MCF 10A (cell line): ENCODE measurements at regions not wholly inside any gene's neighbourhood (a gene's known extent, or its start where the extent isn't known, plus 50 kb on each side); places are given as distances from the start of the nearest gene placed in this dataset.
"Not testable (repeated sequence)": the region's sequence is repeated elsewhere in the genome, so short reads cannot be mapped to it uniquely, and the experiment has no call there.

Source experiments
- BruUV-seq: library from RNA; stranded (reverse); fragments of 400-500 nt; replicated peaks from 2 replicates; lab custom pipeline; 2021; lab: Mats Ljungman, UMichigan
- CTCF ChIA-PET: fragments of 300-600 bp; sonication (Branson Sonifier 250); formaldehyde crosslinking; extraction: SDS; loops from one replicate; lab custom pipeline; 2021; ENCODE audit warnings: antibody characterized with exemption, inconsistent platforms; lab: Yijun Ruan, JAX
- POLR2A ChIA-PET: fragments of 300-600, 350-650 bp; sonication (Branson Sonifier 250); formaldehyde crosslinking; extraction: SDS; loops from one replicate; lab custom pipeline; 2020; ENCODE audit warnings: antibody characterized with exemption, inconsistent platforms; lab: Yijun Ruan, JAX
- DNase-seq: peaks from one replicate; pipeline ENCODE4 v3.0.0-alpha.2; 2018; ENCODE audit not compliant: unreplicated experiment
- H3K27ac Mint-ChIP-seq: one replicate; pipeline ENCODE4 v1.8.0; 2022; ENCODE audit warnings: mild to moderate bottlenecking, low read depth, mixed read lengths; ENCODE audit not compliant: unreplicated experiment
- H3K27me3 Mint-ChIP-seq: one replicate; pipeline ENCODE4 v1.8.0; 2022; ENCODE audit warnings: mixed read lengths; ENCODE audit not compliant: insufficient read depth, unreplicated experiment
- H3K36me3 Mint-ChIP-seq: one replicate; pipeline ENCODE4 v1.8.0; 2022; ENCODE audit warnings: mild to moderate bottlenecking, moderate library complexity, mixed read lengths; ENCODE audit not compliant: insufficient read depth, unreplicated experiment
- H3K4me1 Mint-ChIP-seq: one replicate; pipeline ENCODE4 v1.8.0; 2022; ENCODE audit warnings: mixed read lengths; ENCODE audit not compliant: insufficient read depth, unreplicated experiment
- H3K4me3 Mint-ChIP-seq: one replicate; pipeline ENCODE4 v1.8.0; 2022; ENCODE audit warnings: mild to moderate bottlenecking, moderate library complexity, mixed read lengths; ENCODE audit not compliant: unreplicated experiment
- H3K9me3 Mint-ChIP-seq: one replicate; pipeline ENCODE4 v1.8.0; 2022; ENCODE audit warnings: mixed read lengths; ENCODE audit not compliant: unreplicated experiment
- intact Hi-C: fragments of 100-400 bp; cut with micrococcal nuclease; formaldehyde crosslinking; loops from 2 replicates; pipeline ENCODE4 v1.14.1; 2022
- TF ChIP-seq, protein P1 (sequence below): fragments of 200-600 bp; IDR thresholded peaks from one replicate; pipeline ENCODE4 v1.8.0; 2022; ENCODE audit warnings: antibody characterized with exemption, mild to moderate bottlenecking; ENCODE audit not compliant: unreplicated experiment

DNA sequence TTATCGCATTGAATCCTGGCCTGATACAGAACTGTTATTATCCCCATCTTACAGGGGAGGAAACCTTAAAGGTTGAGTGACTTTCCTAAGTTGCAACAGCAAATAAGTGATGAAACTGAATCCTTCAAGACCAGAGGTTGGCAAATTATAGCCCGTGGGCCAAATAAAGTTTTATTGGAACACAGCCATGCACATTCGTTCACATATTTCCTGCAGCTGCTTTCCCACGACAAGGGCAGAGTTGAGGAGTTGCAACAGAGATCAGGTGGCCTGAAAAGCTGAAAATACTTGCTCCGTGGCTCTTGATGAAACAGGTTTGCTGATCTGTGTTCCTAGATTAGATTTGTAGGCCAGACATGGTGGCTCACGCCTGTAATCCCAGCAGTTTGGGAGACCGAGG, 126.7 kb downstream of the PHETA1 start:
- H3K27ac Mint-ChIP-seq: no peak overlapping the region
- ChIA-PET CTCF (no interaction called here), POLR2A (no interaction called here)
- TF ChIP-seq, protein P1, sequence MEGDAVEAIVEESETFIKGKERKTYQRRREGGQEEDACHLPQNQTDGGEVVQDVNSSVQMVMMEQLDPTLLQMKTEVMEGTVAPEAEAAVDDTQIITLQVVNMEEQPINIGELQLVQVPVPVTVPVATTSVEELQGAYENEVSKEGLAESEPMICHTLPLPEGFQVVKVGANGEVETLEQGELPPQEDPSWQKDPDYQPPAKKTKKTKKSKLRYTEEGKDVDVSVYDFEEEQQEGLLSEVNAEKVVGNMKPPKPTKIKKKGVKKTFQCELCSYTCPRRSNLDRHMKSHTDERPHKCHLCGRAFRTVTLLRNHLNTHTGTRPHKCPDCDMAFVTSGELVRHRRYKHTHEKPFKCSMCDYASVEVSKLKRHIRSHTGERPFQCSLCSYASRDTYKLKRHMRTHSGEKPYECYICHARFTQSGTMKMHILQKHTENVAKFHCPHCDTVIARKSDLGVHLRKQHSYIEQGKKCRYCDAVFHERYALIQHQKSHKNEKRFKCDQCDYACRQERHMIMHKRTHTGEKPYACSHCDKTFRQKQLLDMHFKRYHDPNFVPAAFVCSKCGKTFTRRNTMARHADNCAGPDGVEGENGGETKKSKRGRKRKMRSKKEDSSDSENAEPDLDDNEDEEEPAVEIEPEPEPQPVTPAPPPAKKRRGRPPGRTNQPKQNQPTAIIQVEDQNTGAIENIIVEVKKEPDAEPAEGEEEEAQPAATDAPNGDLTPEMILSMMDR: no peak
- no peaks in the 10 kb centered on the region for H3K36me3 Mint-ChIP-seq
- BruUV-seq: no TSS peak
- H3K27me3 Mint-ChIP-seq: peaks cover 54% of the 10 kb centered on the region
- H3K4me1 Mint-ChIP-seq: no peaks in the 10 kb centered on the region
- H3K4me3 Mint-ChIP-seq: no peak overlapping the region
- no peak for DNase-seq
- no peaks in the 10 kb centered on the region for H3K9me3 Mint-ChIP-seq
- intact Hi-C loops: no loop called here

DNA sequence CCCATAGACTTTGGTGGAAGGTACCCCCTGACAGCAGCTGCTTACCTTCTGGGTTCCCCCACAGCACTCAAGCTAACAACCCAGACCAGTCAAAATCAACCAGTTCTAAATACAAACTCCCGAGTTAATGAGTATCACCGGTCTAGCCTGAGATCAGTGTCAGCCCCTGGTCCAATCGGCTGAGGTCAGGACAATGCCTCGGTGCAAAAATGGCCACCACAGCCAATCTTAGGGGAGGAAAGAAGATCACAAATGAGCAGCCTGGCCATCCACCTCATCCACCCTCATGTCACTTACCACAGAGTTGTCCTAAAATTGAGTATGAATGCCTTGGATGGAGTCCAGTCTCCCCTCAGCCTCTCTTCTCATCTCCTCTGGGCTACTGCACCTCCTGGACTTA, 128.5 kb downstream of the PHETA1 start:
- Mint-ChIP-seq H3K4me3 (no peak overlapping the region), H3K27ac (no peak overlapping the region), H3K36me3 (no peaks in the 10 kb centered on the region), H3K27me3 (peaks cover 61% of the 10 kb centered on the region), H3K9me3 (no peaks in the 10 kb centered on the region), H3K4me1 (no peaks in the 10 kb centered on the region)
- ChIA-PET POLR2A (no interaction called here), CTCF (no interaction called here)
- no TSS peak for BruUV-seq
- TF ChIP-seq, protein P1: no peak
- intact Hi-C loops: no loop called here
- no peak for DNase-seq

DNA sequence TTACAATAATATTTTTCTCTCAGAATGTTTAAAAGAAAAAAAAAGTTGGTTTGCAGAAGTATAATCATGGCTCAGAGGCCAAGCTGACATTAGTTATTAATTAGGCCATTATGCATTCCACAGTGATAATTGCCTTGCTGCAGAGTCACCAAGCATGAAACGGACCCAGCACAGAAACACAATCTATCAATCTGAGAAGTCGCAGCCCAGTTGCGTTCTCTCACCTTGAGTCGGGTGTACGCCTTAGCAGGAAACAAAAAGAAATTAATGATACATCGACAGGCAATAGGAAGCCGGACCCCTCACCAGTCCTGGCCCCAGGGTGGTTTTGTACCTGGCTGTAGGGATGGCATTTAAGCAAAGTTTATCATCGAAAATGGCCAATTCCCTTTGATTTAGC, 129.7 kb downstream of the PHETA1 start:
- no peaks in the 10 kb centered on the region for H3K9me3 Mint-ChIP-seq
- POLR2A ChIA-PET: no interaction called here
- no peak overlapping the region for H3K27ac Mint-ChIP-seq
- TF ChIP-seq, protein P1: no peak
- peaks cover 72% of the 10 kb centered on the region for H3K27me3 Mint-ChIP-seq
- no peak overlapping the region for H3K4me3 Mint-ChIP-seq
- H3K4me1 Mint-ChIP-seq: no peaks in the 10 kb centered on the region
- intact Hi-C loops: no loop called here
- no peak for DNase-seq
- no peaks in the 10 kb centered on the region for H3K36me3 Mint-ChIP-seq
- no TSS peak for BruUV-seq
- CTCF ChIA-PET: no interaction called here

DNA sequence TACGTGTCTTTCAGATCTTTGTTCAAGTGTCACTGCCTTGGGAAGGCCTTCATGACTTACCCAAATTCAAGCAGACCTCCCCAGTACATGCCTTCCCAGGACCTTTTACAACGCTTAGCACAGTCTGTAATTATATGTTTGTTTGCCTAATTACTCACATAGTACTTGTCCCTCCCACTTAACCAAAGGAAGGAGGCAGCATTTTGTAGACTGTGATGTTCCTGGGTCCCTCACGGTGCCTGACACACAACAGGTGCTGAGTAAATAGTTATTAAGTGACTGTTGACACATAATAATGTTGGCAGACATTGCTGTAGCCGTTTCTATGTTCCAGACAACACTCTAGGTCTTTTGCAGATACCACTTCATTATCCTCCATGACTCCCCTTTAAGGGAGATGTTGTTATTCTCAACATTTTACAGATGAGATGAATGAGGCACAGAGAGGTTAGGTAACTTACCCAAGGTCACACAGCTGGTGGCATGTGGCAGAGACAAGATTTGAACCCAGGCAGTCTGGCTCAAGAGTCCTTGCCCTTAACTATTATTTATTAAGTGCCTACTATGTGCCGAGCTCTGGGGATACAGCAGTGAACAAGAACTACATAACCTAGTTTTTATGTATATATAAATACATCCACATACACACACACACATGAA, 130.7 kb downstream of the PHETA1 start:
- CTCF ChIA-PET: no interaction called here
- H3K36me3 Mint-ChIP-seq: no peaks in the 10 kb centered on the region
- no peak overlapping the region for H3K4me3 Mint-ChIP-seq
- BruUV-seq: no TSS peak
- no peaks in the 10 kb centered on the region for H3K4me1 Mint-ChIP-seq
- intact Hi-C loops: no loop called here
- no peak overlapping the region for H3K27ac Mint-ChIP-seq
- POLR2A ChIA-PET: no interaction called here
- TF ChIP-seq, protein P1: no peak
- DNase-seq: no peak
- peaks cover 82% of the 10 kb centered on the region for H3K27me3 Mint-ChIP-seq
- no peaks in the 10 kb centered on the region for H3K9me3 Mint-ChIP-seq

DNA sequence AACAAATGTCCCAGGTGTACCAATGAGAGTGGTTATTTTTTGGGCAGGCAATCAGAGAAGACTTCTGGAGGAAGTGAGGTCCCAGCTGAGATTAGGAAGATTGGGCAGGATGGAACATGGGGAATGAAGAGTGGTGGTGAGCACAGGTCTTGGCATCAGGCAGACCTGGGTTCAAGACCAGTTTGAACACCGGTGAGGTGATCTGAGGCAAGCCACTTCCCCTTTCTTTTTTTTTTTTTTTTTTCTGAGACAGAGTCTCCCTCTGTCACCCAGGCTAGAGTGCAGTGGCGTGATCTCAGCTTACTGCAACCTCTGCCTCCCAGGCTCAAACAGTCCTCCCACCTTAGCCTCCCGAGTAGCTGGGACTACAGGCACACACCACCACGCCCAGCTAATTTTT, 134.4 kb downstream of the PHETA1 start:
- DNase-seq, H3K4me3 Mint-ChIP-seq, BruUV-seq, intact Hi-C loops, H3K9me3 Mint-ChIP-seq, H3K27ac Mint-ChIP-seq, H3K36me3 Mint-ChIP-seq, H3K4me1 Mint-ChIP-seq: not testable (repeated sequence)
- ChIA-PET POLR2A (interaction anchor here (0.6 kb wide), 1 partner anchor 12 kb away, joined by 3 read pairs; no protein-coding TSS in a partner anchor), CTCF (interaction anchor here (0.7 kb wide), 1 partner anchor 55 kb away, joined by 4 read pairs; no protein-coding TSS in a partner anchor)
- H3K27me3 Mint-ChIP-seq: peaks cover 80% of the 10 kb centered on the region
